GM12878 (cell line): ENCODE measurements at regions not wholly inside any gene's neighbourhood (a gene's known extent, or its start where the extent isn't known, plus 50 kb on each side); places are given as distances from the start of the nearest gene placed in this dataset.

Experiments used
- ATAC-seq: fragments of 200-7000 bp; cut with Tn5 transposase; 3 replicates; pipeline ENCODE4 v1.9.1; 2020; ENCODE audit warnings: mild to moderate bottlenecking, moderate library complexity
- BruUV-seq: library from RNA; stranded (reverse); fragments of 400-500 nt; replicated peaks from 2 replicates; lab custom pipeline; 2021; lab: Mats Ljungman, UMichigan
- CTCF ChIA-PET: fragments of 300-600 bp; sonication (Branson Sonifier 250); formaldehyde crosslinking; extraction: SDS; loops from one replicate; lab custom pipeline; 2021; ENCODE audit warnings: inconsistent platforms; lab: Yijun Ruan, JAX
- POLR2A ChIA-PET: fragments of 350-600 bp; formaldehyde crosslinking; extraction: SDS; loops from one replicate; lab custom pipeline; 2021; ENCODE audit warnings: inconsistent platforms; lab: Charles Lee
- RAD21 ChIA-PET: fragments of 300-600 bp; sonication (Branson Sonifier 250); formaldehyde crosslinking; loops from one replicate; lab custom pipeline; 2023; ENCODE audit warnings: antibody characterized with exemption; ENCODE audit not compliant: unreplicated experiment; lab: Charles Lee
- SMC1A ChIA-PET: fragments of 300-600 bp; sonication (Branson Sonifier 250); formaldehyde crosslinking; loops from one replicate; lab custom pipeline; 2023; ENCODE audit not compliant: unreplicated experiment, uncharacterized antibody; lab: Charles Lee
- DNase-seq: peaks from one replicate; pipeline ENCODE4 v3.0.0-alpha.2; 2011; ENCODE audit warnings: low read depth, low spot score
- FAIRE-seq: peaks from 3 replicates; lab custom pipeline; 2011; peaks lifted over from hg19 to GRCh38; lab: Jason Lieb, UNC
- H2AFZ ChIP-seq: 2 replicates; pipeline ENCODE4 v1.6.0; 2011; ENCODE audit warnings: low read depth, low read length, control low read depth; ENCODE audit not compliant: control insufficient read depth
- H3K27ac ChIP-seq: 2 replicates; pipeline ENCODE4 v1.5.1; 2011; ENCODE audit warnings: control low read depth; ENCODE audit not compliant: control insufficient read depth, insufficient read depth
- H3K27me3 ChIP-seq, 2 experiments: replicated peaks in 1 of 2; 2 replicates each; pipeline versions ENCODE4 v1.6.0 to v1.6.1; 2011; ENCODE audit warnings: low read length in 1 of 2; ENCODE audit not compliant: control insufficient read depth in 2 of 2, insufficient read depth in 2 of 2
- H3K36me3 ChIP-seq, 2 experiments: 2 replicates each; pipeline ENCODE4 v1.5.1; 2011; ENCODE audit warnings: low read length in 1 of 2; ENCODE audit not compliant: control insufficient read depth in 2 of 2, insufficient read depth in 2 of 2
- H3K4me1 ChIP-seq: 2 replicates; pipeline ENCODE4 v1.6.1; 2011; ENCODE audit warnings: mild to moderate bottlenecking, low read length, moderate library complexity, mixed read lengths; ENCODE audit not compliant: control insufficient read depth, insufficient read depth
- H3K4me2 ChIP-seq: 2 replicates; pipeline ENCODE4 v1.6.0; 2011; ENCODE audit warnings: control low read depth; ENCODE audit not compliant: control insufficient read depth, insufficient read depth
- H3K4me3 ChIP-seq: fragments of 200-600 bp; sonication (generic); 2 replicates; pipeline ENCODE4 v1.5.1; 2016
- H3K79me2 ChIP-seq: 2 replicates; pipeline ENCODE4 v1.6.0; 2011; ENCODE audit warnings: low read length; ENCODE audit not compliant: control insufficient read depth, insufficient read depth
- H3K9ac ChIP-seq: 2 replicates; pipeline ENCODE4 v1.8.0; 2011; ENCODE audit warnings: low read length, control low read depth, mixed read lengths; ENCODE audit not compliant: control insufficient read depth, insufficient read depth
- H3K9me3 ChIP-seq: replicated peaks from 3 replicates; pipeline ENCODE4 v1.5.1; 2011; ENCODE audit warnings: mild to moderate bottlenecking, low read length; ENCODE audit not compliant: control insufficient read depth, insufficient read depth
- H4K20me1 ChIP-seq: 2 replicates; pipeline ENCODE4 v1.6.0; 2011; ENCODE audit not compliant: control insufficient read depth, insufficient read depth
- ASH2L ChIP-seq: fragments of 300-600, 200-600 bp; sonication (generic); IDR thresholded peaks from 2 replicates; pipeline ENCODE4 v1.6.1; 2017; ENCODE audit warnings: low read depth, mild to moderate bottlenecking, borderline replicate concordance
- BCLAF1 ChIP-seq: fragments of 450-650 bp; IDR thresholded peaks from 2 replicates; pipeline ENCODE4 v1.6.1; 2017; ENCODE audit warnings: antibody characterized with exemption, mild to moderate bottlenecking, moderate library complexity
- PAX8 ChIP-seq: fragments of 450-650 bp; IDR thresholded peaks from 2 replicates; pipeline ENCODE4 v1.6.1; 2017; ENCODE audit warnings: mild to moderate bottlenecking, moderate library complexity
- POLR2AphosphoS5 ChIP-seq: IDR thresholded peaks from 2 replicates; pipeline ENCODE4 v1.6.1; 2011; ENCODE audit warnings: mild to moderate bottlenecking, low read length, inconsistent platforms
- SPI1 ChIP-seq: IDR thresholded peaks from 2 replicates; pipeline ENCODE4 v1.6.1; 2011; ENCODE audit warnings: low read depth, mild to moderate bottlenecking, low read length, moderate library complexity, borderline replicate concordance; ENCODE audit not compliant: insufficient read depth
- STAT1 ChIP-seq: fragments of 450-650 bp; conservative IDR thresholded peaks from 2 replicates; pipeline ENCODE4 v1.6.1; 2014; ENCODE audit warnings: antibody characterized with exemption, mild to moderate bottlenecking
- TCF7 ChIP-seq: IDR thresholded peaks from 2 replicates; pipeline ENCODE4 v1.6.1; 2014; ENCODE audit warnings: antibody characterized with exemption, borderline replicate concordance
- USF1 ChIP-seq: IDR thresholded peaks from 2 replicates; pipeline ENCODE4 v1.6.1; 2011; ENCODE audit warnings: borderline replicate concordance, low read depth, mild to moderate bottlenecking, moderate library complexity, mixed read lengths, low read length; ENCODE audit not compliant: insufficient read depth; ENCODE audit errors: extremely low read length
- ZNF24 ChIP-seq: fragments of 450-650 bp; IDR thresholded peaks from 2 replicates; pipeline ENCODE4 v1.6.1; 2017; ENCODE audit warnings: antibody characterized with exemption, mild to moderate bottlenecking
- in situ Hi-C: fragments of 300-500 bp; cut with MboI; formaldehyde crosslinking; loops from 9 replicates; pipeline ENCODE4 v1.14.3; 2018; ENCODE audit warnings: mixed read lengths
- intact Hi-C: fragments of 100-400 bp; cut with micrococcal nuclease; formaldehyde crosslinking; loops from one replicate; pipeline ENCODE4 v1.14.2; 2022; ENCODE audit not compliant: unreplicated experiment

- BruUV-seq = no TSS peak
- Histone ChIP-seq H3K9me3 (no peaks in the 10 kb centered on the region), H3K4me1 (no peaks in the 10 kb centered on the region), H3K4me3 (no peak overlapping the region), H4K20me1 (no peaks in the 10 kb centered on the region), H3K36me3 (no peaks in the 10 kb centered on the region), H2AFZ (no peak overlapping the region), H3K79me2 (no peaks in the 10 kb centered on the region), H3K27me3 (no peaks in the 10 kb centered on the region), H3K27ac (no peak overlapping the region), H3K9ac (no peak overlapping the region), H3K4me2 (no peak overlapping the region)
- ATAC-seq (no peak), DNase-seq (no peak), FAIRE-seq (no peak)
- intact Hi-C loops (no loop called here), in situ Hi-C loops (no loop called here)
- TF ChIP-seq POLR2AphosphoS5 (no peak), USF1 (no peak), SPI1 (no peak), BCLAF1 (no peak), STAT1 (no peak), TCF7 (no peak), ZNF24 (no peak), ASH2L (no peak), PAX8 (no peak)
- ChIA-PET CTCF (no interaction called here), SMC1A (interaction anchor here (1.3 kb wide), 1 partner anchor 12 kb away, joined by 3 read pairs; no protein-coding TSS in a partner anchor), RAD21 (no interaction called here), POLR2A (no interaction called here)
These were observed 249.6 kb upstream of the CHRM2 start for GRCh38 chr7:136618818-136619217.
